ENCODE measurements at regions not wholly inside any gene's neighbourhood (a gene's known extent, or its start where the extent isn't known, plus 50 kb on each side); places are given as distances from the start of the nearest gene placed in this dataset.

DNA sequence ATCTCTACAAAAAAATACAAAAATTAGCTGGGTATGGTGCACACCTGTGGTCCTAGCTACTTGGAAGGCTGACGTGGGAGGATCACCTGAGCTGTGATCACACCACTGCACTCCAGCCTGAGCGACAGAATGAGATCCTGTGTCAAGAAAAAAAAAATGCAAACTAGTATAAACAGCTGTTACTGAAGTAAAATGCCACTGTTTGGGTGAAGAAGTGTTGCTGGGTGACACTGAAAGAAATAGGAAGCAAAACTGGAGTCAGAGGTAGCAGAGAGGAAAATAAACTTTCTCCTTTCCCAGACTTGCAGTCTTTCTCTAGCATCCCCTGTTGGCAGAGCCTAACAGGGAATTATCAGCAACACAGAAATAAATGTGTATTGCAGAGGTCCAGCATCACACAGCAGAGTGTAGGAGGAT lies 241.2 kb upstream of the PREP start:
- TF ChIP-seq, protein P1, sequence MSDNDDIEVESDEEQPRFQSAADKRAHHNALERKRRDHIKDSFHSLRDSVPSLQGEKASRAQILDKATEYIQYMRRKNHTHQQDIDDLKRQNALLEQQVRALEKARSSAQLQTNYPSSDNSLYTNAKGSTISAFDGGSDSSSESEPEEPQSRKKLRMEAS (IDR thresholded peaks at IDR 0.05; ENCODE audit: insufficient read depth, insufficient read length) = no peak
- no peak for TF ChIP-seq EZH2 (IDR thresholded peaks at IDR 0.05; ENCODE audit: borderline replicate concordance, low read depth, low read length, severe bottlenecking)
- TF ChIP-seq, protein P2, sequence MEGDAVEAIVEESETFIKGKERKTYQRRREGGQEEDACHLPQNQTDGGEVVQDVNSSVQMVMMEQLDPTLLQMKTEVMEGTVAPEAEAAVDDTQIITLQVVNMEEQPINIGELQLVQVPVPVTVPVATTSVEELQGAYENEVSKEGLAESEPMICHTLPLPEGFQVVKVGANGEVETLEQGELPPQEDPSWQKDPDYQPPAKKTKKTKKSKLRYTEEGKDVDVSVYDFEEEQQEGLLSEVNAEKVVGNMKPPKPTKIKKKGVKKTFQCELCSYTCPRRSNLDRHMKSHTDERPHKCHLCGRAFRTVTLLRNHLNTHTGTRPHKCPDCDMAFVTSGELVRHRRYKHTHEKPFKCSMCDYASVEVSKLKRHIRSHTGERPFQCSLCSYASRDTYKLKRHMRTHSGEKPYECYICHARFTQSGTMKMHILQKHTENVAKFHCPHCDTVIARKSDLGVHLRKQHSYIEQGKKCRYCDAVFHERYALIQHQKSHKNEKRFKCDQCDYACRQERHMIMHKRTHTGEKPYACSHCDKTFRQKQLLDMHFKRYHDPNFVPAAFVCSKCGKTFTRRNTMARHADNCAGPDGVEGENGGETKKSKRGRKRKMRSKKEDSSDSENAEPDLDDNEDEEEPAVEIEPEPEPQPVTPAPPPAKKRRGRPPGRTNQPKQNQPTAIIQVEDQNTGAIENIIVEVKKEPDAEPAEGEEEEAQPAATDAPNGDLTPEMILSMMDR (IDR thresholded peaks at IDR 0.05; ENCODE audit: extremely low read depth in 1 of 2, insufficient read depth in 1 of 2, low read depth in 1 of 2, low read length in 2 of 2) = no peak
- TF ChIP-seq GATA2 (IDR thresholded peaks at IDR 0.05; ENCODE audit: insufficient read depth, insufficient read length, low read depth, low read length) = no peak
- TF ChIP-seq POLR2A (IDR thresholded peaks at IDR 0.05; ENCODE audit: low read depth, low read length) = no peak
- no peak for TF ChIP-seq POLR2AphosphoS5 (IDR thresholded peaks at IDR 0.05; ENCODE audit: insufficient read depth, low read depth, low read length)
